Mesenchymal stem cell (in vitro differentiated cells and primary cell): ENCODE measurements at regions not wholly inside any gene's neighbourhood (a gene's known extent, or its start where the extent isn't known, plus 50 kb on each side); places are given as distances from the start of the nearest gene placed in this dataset.
A peak's percentile ranks its signal among the peaks of the same experiment; 100 is the strongest.

Experiments used
- DNase-seq: peaks from one replicate; pipeline ENCODE4 v3.0.0-alpha.2; 2013
- H2AFZ ChIP-seq: one replicate; pipeline ENCODE4 v1.6.1; 2013; ENCODE audit warnings: low read depth, mild to moderate bottlenecking, control low read depth, inconsistent platforms, low read length, moderate library complexity
- H2AK5ac ChIP-seq: 2 replicates; pipeline ENCODE4 v1.6.1; 2013; ENCODE audit warnings: low read length, moderate library complexity, mild to moderate bottlenecking, inconsistent platforms; ENCODE audit not compliant: severe bottlenecking
- H2BK120ac ChIP-seq: one replicate; pipeline ENCODE4 v1.6.1; 2013; ENCODE audit warnings: low read depth, mild to moderate bottlenecking, inconsistent platforms, low read length, moderate library complexity
- H2BK12ac ChIP-seq, 2 experiments: one replicate each; pipeline ENCODE4 v1.6.1; 2013; ENCODE audit warnings: inconsistent platforms in 2 of 2, low read length in 2 of 2, mild to moderate bottlenecking in 2 of 2, moderate library complexity in 2 of 2, control low read depth in 1 of 2
- H2BK15ac ChIP-seq: one replicate; pipeline ENCODE4 v1.6.1; 2013; ENCODE audit warnings: mild to moderate bottlenecking, low read depth, inconsistent platforms; ENCODE audit not compliant: poor library complexity, severe bottlenecking
- H2BK5ac ChIP-seq: 2 replicates; pipeline ENCODE4 v1.6.1; 2013; ENCODE audit warnings: low read depth, mild to moderate bottlenecking, low read length, control low read depth, inconsistent platforms; ENCODE audit not compliant: poor library complexity, severe bottlenecking
- H3K14ac ChIP-seq, 2 experiments: one replicate each; pipeline ENCODE4 v1.6.1; 2013; ENCODE audit warnings: inconsistent platforms in 2 of 2, low read length in 2 of 2, control low read depth in 1 of 2, mild to moderate bottlenecking in 1 of 2, moderate library complexity in 1 of 2
- H3K18ac ChIP-seq, 2 experiments: one replicate each; pipeline ENCODE4 v1.6.1; 2013; ENCODE audit warnings: inconsistent platforms in 2 of 2, low read length in 2 of 2, control low read depth in 1 of 2, low read depth in 1 of 2, mild to moderate bottlenecking in 1 of 2
- H3K23ac ChIP-seq, 2 experiments: one replicate each; pipeline ENCODE4 v1.6.1; 2013; ENCODE audit warnings: inconsistent platforms in 2 of 2, low read length in 2 of 2, mild to moderate bottlenecking in 2 of 2, moderate library complexity in 2 of 2, control low read depth in 1 of 2
- H3K27ac ChIP-seq: 2 replicates; pipeline ENCODE4 v1.5.1; 2013; ENCODE audit warnings: mild to moderate bottlenecking, moderate library complexity, low read length, control low read depth, inconsistent platforms; ENCODE audit not compliant: poor library complexity, severe bottlenecking
- H3K27me3 ChIP-seq, 2 experiments: 2 replicates each; pipeline versions ENCODE4 v1.6.1 to v1.7.0; 2013; ENCODE audit warnings: low read length in 2 of 2, mild to moderate bottlenecking in 2 of 2, moderate library complexity in 2 of 2, control low read depth in 1 of 2, inconsistent platforms in 1 of 2; ENCODE audit not compliant: control insufficient read depth in 1 of 2, insufficient read depth in 1 of 2
- H3K36me3 ChIP-seq, 2 experiments: 2 replicates each; pipeline versions ENCODE4 v1.6.1 to v1.7.0; 2013; ENCODE audit warnings: low read length in 2 of 2, control low read depth in 1 of 2, inconsistent platforms in 1 of 2, low read depth in 1 of 2, mild to moderate bottlenecking in 1 of 2; ENCODE audit not compliant: insufficient read depth in 2 of 2, control insufficient read depth in 1 of 2
- H3K4ac ChIP-seq, 2 experiments: one replicate each; pipeline ENCODE4 v1.6.1; 2013; ENCODE audit warnings: inconsistent platforms in 2 of 2, low read length in 2 of 2, mild to moderate bottlenecking in 2 of 2, moderate library complexity in 2 of 2, control low read depth in 1 of 2, low read depth in 1 of 2
- H3K4me1 ChIP-seq: 2 replicates; pipeline ENCODE4 v1.6.1; 2013; ENCODE audit warnings: low read depth, low read length, control low read depth; ENCODE audit not compliant: control insufficient read depth, insufficient read depth
- H3K4me2 ChIP-seq: 2 replicates; pipeline ENCODE4 v1.6.1; 2013; ENCODE audit warnings: low read length, mild to moderate bottlenecking, inconsistent platforms; ENCODE audit not compliant: poor library complexity, severe bottlenecking
- H3K4me3 ChIP-seq, 2 experiments: 2 replicates each; pipeline versions ENCODE4 v1.5.1 to v1.7.0; 2013; ENCODE audit warnings: low read length in 2 of 2, mild to moderate bottlenecking in 2 of 2, control low read depth in 1 of 2, low read depth in 1 of 2; ENCODE audit not compliant: insufficient read depth in 1 of 2
- H3K79me1 ChIP-seq: replicated peaks from 2 replicates; pipeline ENCODE4 v1.6.1; 2013; ENCODE audit warnings: mild to moderate bottlenecking, control low read depth, low read length, inconsistent platforms; ENCODE audit not compliant: poor library complexity, severe bottlenecking
- H3K9ac ChIP-seq: 2 replicates; pipeline ENCODE4 v1.7.0; 2013; ENCODE audit warnings: mild to moderate bottlenecking, low read length, moderate library complexity
- H3K9me3 ChIP-seq: 2 replicates; pipeline ENCODE4 v1.7.0; 2013; ENCODE audit warnings: mild to moderate bottlenecking, low read length; ENCODE audit not compliant: control insufficient read depth
- H4K8ac ChIP-seq: one replicate; pipeline ENCODE4 v1.6.1; 2013; ENCODE audit warnings: inconsistent platforms, mild to moderate bottlenecking, low read length, moderate library complexity
- H4K91ac ChIP-seq: one replicate; pipeline ENCODE4 v1.6.1; 2013; ENCODE audit warnings: mild to moderate bottlenecking, low read length, inconsistent platforms
- WGBS: methylation state at CpG from one replicate; pipeline ENCODE4 v1.1.7; 2013; ENCODE audit warnings: mixed read lengths; 5-methylcytosine and 5-hydroxymethylcytosine counted together

- Histone ChIP-seq H3K36me3 (no peaks in the 10 kb centered on the region), H2BK5ac (no peak overlapping the region), H3K4me2 (no peak overlapping the region), H2AK5ac (no peak overlapping the region), H2BK120ac (no peak overlapping the region), H3K27me3 (no peaks in the 10 kb centered on the region), H4K8ac (no peak overlapping the region), H3K27ac (no peak overlapping the region), H3K9ac (peak overlapping the region; percentile 62), H3K4me1 (peaks cover 10% of the 10 kb centered on the region), H3K14ac (no peak overlapping the region), H3K9me3 (no peaks in the 10 kb centered on the region), H4K91ac (no peak overlapping the region), H3K4me3 (no peak overlapping the region), H3K79me1 (no peaks in the 10 kb centered on the region), H2BK15ac (no peak overlapping the region), H2BK12ac (no peak overlapping the region), H3K4ac (no peak overlapping the region), H2AFZ (no peak overlapping the region), H3K18ac (no peak overlapping the region), H3K23ac (no peak overlapping the region)
- 83% methylated on average over 1 of the region's 3 CpGs for WGBS
- no peak for DNase-seq
Observed at GRCh38 chr5:74382123-74382855, 258.2 kb downstream of the ENC1 start.

- no peak overlapping the region for H4K91ac ChIP-seq
- no peak overlapping the region for H3K4me2 ChIP-seq
- H3K9me3 ChIP-seq: no peaks in the 10 kb centered on the region
- no peaks in the 10 kb centered on the region for H3K79me1 ChIP-seq
- H2BK15ac ChIP-seq: no peak overlapping the region
- H3K4me1 ChIP-seq: peaks cover 8% of the 10 kb centered on the region
- 96% methylated on average over 5 of the region's 5 CpGs for WGBS
- H3K4ac ChIP-seq: peak overlapping the region in 1 of 2 experiments; percentile 49
- no peak overlapping the region for H3K4me3 ChIP-seq
- no peak overlapping the region for H3K23ac ChIP-seq
- H3K27me3 ChIP-seq: no peaks in the 10 kb centered on the region
- H2AFZ ChIP-seq: no peak overlapping the region
- no peak overlapping the region for H3K14ac ChIP-seq
- H2BK5ac ChIP-seq: no peak overlapping the region
- no peak overlapping the region for H4K8ac ChIP-seq
- H3K27ac ChIP-seq: no peak overlapping the region
- H3K18ac ChIP-seq: no peak overlapping the region
- H3K36me3 ChIP-seq: no peaks in the 10 kb centered on the region
- H2BK120ac ChIP-seq: no peak overlapping the region
- H3K9ac ChIP-seq: no peak overlapping the region
- DNase-seq: no peak
- H2BK12ac ChIP-seq: no peak overlapping the region
- H2AK5ac ChIP-seq: no peak overlapping the region
Observed at GRCh38 chr5:74380193-74380592, 260.3 kb downstream of the ENC1 start.

- H3K4me1 ChIP-seq: peaks cover 1% of the 10 kb centered on the region
- H3K4me2 ChIP-seq: no peak overlapping the region
- no peak overlapping the region for H2BK120ac ChIP-seq
- H3K18ac ChIP-seq: no peak overlapping the region
- H3K4ac ChIP-seq: no peak overlapping the region
- H3K27me3 ChIP-seq: no peaks in the 10 kb centered on the region
- no peaks in the 10 kb centered on the region for H3K9me3 ChIP-seq
- H4K91ac ChIP-seq: no peak overlapping the region
- H3K23ac ChIP-seq: no peak overlapping the region
- no CpG with 5 or more reads among the region's 1 CpG for WGBS
- no peak overlapping the region for H2BK15ac ChIP-seq
- H4K8ac ChIP-seq: no peak overlapping the region
- H3K9ac ChIP-seq: no peak overlapping the region
- peak; percentile 20 for DNase-seq
- H2BK12ac ChIP-seq: no peak overlapping the region
- no peaks in the 10 kb centered on the region for H3K79me1 ChIP-seq
- peak overlapping the region; percentile 24 for H2AK5ac ChIP-seq
- no peaks in the 10 kb centered on the region for H3K36me3 ChIP-seq
- H3K4me3 ChIP-seq: no peak overlapping the region
- no peak overlapping the region for H2AFZ ChIP-seq
- H3K14ac ChIP-seq: no peak overlapping the region
- H2BK5ac ChIP-seq: no peak overlapping the region
- no peak overlapping the region for H3K27ac ChIP-seq
Observed at GRCh38 chr5:74378464-74378863, 262.1 kb downstream of the ENC1 start.

- Histone ChIP-seq H2AFZ (no peak overlapping the region), H3K27me3 (no peaks in the 10 kb centered on the region), H3K4me3 (no peak overlapping the region), H4K8ac (no peak overlapping the region), H2BK12ac (no peak overlapping the region), H3K14ac (no peak overlapping the region), H3K23ac (no peak overlapping the region), H3K9ac (no peak overlapping the region), H2BK15ac (no peak overlapping the region), H3K27ac (no peak overlapping the region), H4K91ac (no peak overlapping the region), H3K36me3 (no peaks in the 10 kb centered on the region), H3K4me1 (peaks cover 1% of the 10 kb centered on the region), H3K9me3 (no peaks in the 10 kb centered on the region), H3K79me1 (no peaks in the 10 kb centered on the region), H3K4ac (no peak overlapping the region), H3K18ac (no peak overlapping the region), H2BK120ac (no peak overlapping the region), H2AK5ac (no peak overlapping the region), H2BK5ac (no peak overlapping the region), H3K4me2 (no peak overlapping the region)
- WGBS: 64% methylated on average over 1 of the region's 1 CpG
- DNase-seq: no peak
Observed at GRCh38 chr5:74376187-74376586, 264.3 kb downstream of the ENC1 start.
